ENCODE measurements at regions not wholly inside any gene's neighbourhood (a gene's known extent, or its start where the extent isn't known, plus 50 kb on each side); places are given as distances from the start of the nearest gene placed in this dataset.

DNA sequence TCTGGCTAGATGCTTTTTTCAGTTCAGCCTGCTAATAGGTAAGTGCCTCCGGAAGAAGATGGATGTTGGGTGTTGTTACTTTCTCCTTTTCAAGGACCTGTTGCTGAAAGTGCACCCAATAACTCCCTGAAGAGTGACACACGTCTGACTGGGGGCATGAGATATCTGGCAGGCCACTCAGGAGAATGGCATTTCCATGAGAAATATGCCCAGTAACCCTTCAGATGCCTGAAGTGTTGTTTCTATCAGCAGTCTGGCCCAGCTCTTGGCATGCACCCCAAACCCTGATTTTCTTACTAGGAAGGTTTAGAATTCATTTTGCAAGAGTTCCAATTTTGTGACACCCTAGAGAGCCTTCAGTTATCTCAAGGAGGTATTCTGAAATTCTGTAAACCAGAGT lies 71.5 kb downstream of the ARHGAP35 start:
- H3F3A ChIP-seq (ENCODE audit: low read depth) = no peaks in the 10 kb centered on the region
- no peak overlapping the region for H3K4me2 ChIP-seq (ENCODE audit: low read depth, low read length, poor library complexity, severe bottlenecking)
- peaks cover 85% of the 10 kb centered on the region for H3K79me2 ChIP-seq (ENCODE audit: insufficient read depth, low read length)
- H3K27me3 ChIP-seq (ENCODE audit: insufficient read depth, low read length, poor library complexity, severe bottlenecking) = no peaks in the 10 kb centered on the region
- no peak overlapping the region for H3K4me3 ChIP-seq (ENCODE audit: low read length, poor library complexity, severe bottlenecking)
- no peaks in the 10 kb centered on the region for H3K9me3 ChIP-seq (ENCODE audit: insufficient read depth, low read depth, low read length)
- H3K4me1 ChIP-seq (ENCODE audit: insufficient read depth, low read length, poor library complexity, severe bottlenecking) = peaks cover 9% of the 10 kb centered on the region
- peaks cover 3% of the 10 kb centered on the region; the same call in 1 of the 2 replicates for H3K36me3 ChIP-seq (ENCODE audit: insufficient read depth, low read length)
- peaks cover 25% of the 10 kb centered on the region for H4K20me1 ChIP-seq (ENCODE audit: insufficient read depth, low read length, poor library complexity, severe bottlenecking)
- no peak for TF ChIP-seq CTCF (conservative IDR thresholded peaks at IDR 0.05; ENCODE audit: low read length)
- no peak for TF ChIP-seq EZH2phosphoT487 (IDR thresholded peaks at IDR 0.05; ENCODE audit: borderline replicate concordance)
- no peak overlapping the region for H2AFZ ChIP-seq (ENCODE audit: low read length)
- H3K9me2 ChIP-seq (replicated peaks; ENCODE audit: low read depth, low read length) = no peaks in the 10 kb centered on the region
- H3K9ac ChIP-seq (ENCODE audit: low read depth, low read length, poor library complexity, severe bottlenecking) = no peak overlapping the region

- H3K9ac ChIP-seq (ENCODE audit: low read depth, low read length, poor library complexity, severe bottlenecking) = no peak overlapping the region
- H4K20me1 ChIP-seq (ENCODE audit: insufficient read depth, low read length, poor library complexity, severe bottlenecking) = peaks cover 19% of the 10 kb centered on the region
- H3K9me3 ChIP-seq (ENCODE audit: insufficient read depth, low read depth, low read length) = no peaks in the 10 kb centered on the region
- no peaks in the 10 kb centered on the region for H3F3A ChIP-seq (ENCODE audit: low read depth)
- H3K36me3 ChIP-seq (ENCODE audit: insufficient read depth, low read length) = peaks cover 19% of the 10 kb centered on the region; the same call in 1 of the 2 replicates
- no peak overlapping the region for H2AFZ ChIP-seq (ENCODE audit: low read length)
- peak overlapping the region; percentile 51 for H3K4me2 ChIP-seq (ENCODE audit: low read depth, low read length, poor library complexity, severe bottlenecking)
- H3K4me1 ChIP-seq (ENCODE audit: insufficient read depth, low read length, poor library complexity, severe bottlenecking) = peaks cover 9% of the 10 kb centered on the region
- H3K79me2 ChIP-seq (ENCODE audit: insufficient read depth, low read length) = peaks cover 60% of the 10 kb centered on the region
- TF ChIP-seq CTCF (conservative IDR thresholded peaks at IDR 0.05; ENCODE audit: low read length) (no peak), EZH2phosphoT487 (IDR thresholded peaks at IDR 0.05; ENCODE audit: borderline replicate concordance) (no peak)
- H3K27me3 ChIP-seq (ENCODE audit: insufficient read depth, low read length, poor library complexity, severe bottlenecking) = no peaks in the 10 kb centered on the region
- H3K4me3 ChIP-seq (ENCODE audit: low read length, poor library complexity, severe bottlenecking) = peak overlapping the region; percentile 17
- H3K9me2 ChIP-seq (replicated peaks; ENCODE audit: low read depth, low read length) = no peaks in the 10 kb centered on the region
These were observed 74.4 kb downstream of the ARHGAP35 start for GRCh38 chr19:46935066-46935663.

DNA sequence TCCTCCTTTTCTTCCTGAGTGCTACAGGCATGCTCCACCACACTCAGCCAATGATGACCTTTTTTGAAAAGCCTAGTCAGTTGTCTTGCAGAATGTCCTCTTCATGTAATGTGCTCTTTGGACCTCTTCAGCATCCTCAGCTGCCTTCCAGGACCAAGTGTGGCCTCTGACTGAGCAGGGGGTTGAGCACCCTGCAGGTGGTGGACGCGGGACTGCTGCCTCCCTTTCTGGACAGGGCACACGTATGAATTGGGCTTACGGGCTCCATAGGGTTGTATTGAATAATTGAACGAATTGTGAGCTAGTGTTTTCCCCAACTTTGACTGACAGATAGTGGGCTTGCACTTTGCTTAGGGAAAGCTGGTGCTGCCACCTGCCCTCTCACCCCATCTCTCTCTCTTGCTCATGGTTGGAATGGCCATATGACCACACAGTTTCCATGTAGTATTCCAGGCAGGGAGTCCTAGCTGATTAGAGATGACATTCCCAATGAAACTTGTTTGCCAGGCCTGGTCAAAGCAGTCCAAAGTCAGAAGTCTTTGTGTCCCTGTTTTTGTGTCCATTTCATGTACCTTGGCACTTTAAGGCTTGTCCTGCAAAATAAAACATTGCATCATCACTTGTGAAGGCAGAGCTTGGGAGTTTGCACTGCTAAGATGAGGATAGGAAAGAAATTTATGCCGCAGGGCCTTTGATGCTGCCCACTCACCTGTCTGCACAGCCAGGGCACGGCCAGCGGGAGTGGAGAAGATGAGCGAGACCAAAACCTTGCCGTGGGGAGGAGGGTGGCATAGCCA lies 76.3 kb upstream of the NPAS1 start:
- TF ChIP-seq EZH2phosphoT487 (IDR thresholded peaks at IDR 0.05; ENCODE audit: borderline replicate concordance) (no peak), CTCF (conservative IDR thresholded peaks at IDR 0.05; ENCODE audit: low read length) (no peak)
- Histone ChIP-seq H3K27me3 (ENCODE audit: insufficient read depth, low read length, poor library complexity, severe bottlenecking) (no peaks in the 10 kb centered on the region), H3K36me3 (ENCODE audit: insufficient read depth, low read length) (peaks cover 44% of the 10 kb centered on the region; the same call in 1 of the 2 replicates), H3K4me3 (ENCODE audit: low read length, poor library complexity, severe bottlenecking) (no peak overlapping the region), H4K20me1 (ENCODE audit: insufficient read depth, low read length, poor library complexity, severe bottlenecking) (no peaks in the 10 kb centered on the region), H3K4me1 (ENCODE audit: insufficient read depth, low read length, poor library complexity, severe bottlenecking) (no peaks in the 10 kb centered on the region), H3K4me2 (ENCODE audit: low read depth, low read length, poor library complexity, severe bottlenecking) (no peak overlapping the region), H2AFZ (ENCODE audit: low read length) (no peak overlapping the region), H3K9ac (ENCODE audit: low read depth, low read length, poor library complexity, severe bottlenecking) (no peak overlapping the region), H3K79me2 (ENCODE audit: insufficient read depth, low read length) (peaks cover 35% of the 10 kb centered on the region; the same call in 1 of the 2 replicates), H3K9me2 (replicated peaks; ENCODE audit: low read depth, low read length) (no peaks in the 10 kb centered on the region), H3F3A (ENCODE audit: low read depth) (no peaks in the 10 kb centered on the region), H3K9me3 (ENCODE audit: insufficient read depth, low read depth, low read length) (no peaks in the 10 kb centered on the region)
